ENCODE measurements at regions not wholly inside any gene's neighbourhood (a gene's known extent, or its start where the extent isn't known, plus 50 kb on each side); places are given as distances from the start of the nearest gene placed in this dataset.

GRCh38 chr7:94338921-94339371, 55.7 kb upstream of the COL1A2 start (continued):
- TF ChIP-seq NANOG (IDR thresholded peaks at IDR 0.05; ENCODE audit: insufficient read depth, low read depth, low read length, poor library complexity, severe bottlenecking) (no peak), CEBPB (IDR thresholded peaks at IDR 0.05; ENCODE audit: low read depth, low read length) (no peak), ZNF274 (IDR thresholded peaks at IDR 0.05; ENCODE audit: borderline replicate concordance, extremely low read depth, low read length) (no peak), SAP30 (IDR thresholded peaks at IDR 0.05; ENCODE audit: insufficient read depth, insufficient replicate concordance, low read length) (no peak)

Measured in H1 (cell line).